ENCODE measurements at regions not wholly inside any gene's neighbourhood (a gene's known extent, or its start where the extent isn't known, plus 50 kb on each side); places are given as distances from the start of the nearest gene placed in this dataset.
"Not testable (repeated sequence)": the region's sequence is repeated elsewhere in the genome, so short reads cannot be mapped to it uniquely, and the experiment has no call there.

- no peak for TF ChIP-seq POLR2A (IDR thresholded peaks at IDR 0.05; ENCODE audit: low read depth, low read length)
- no peak for FAIRE-seq
- DNase-seq (ENCODE audit: insufficient read length, low spot score): no peak
Observed at GRCh38 chr7:148492157-148492860, 98.3 kb upstream of the C7orf33 start.

DNA sequence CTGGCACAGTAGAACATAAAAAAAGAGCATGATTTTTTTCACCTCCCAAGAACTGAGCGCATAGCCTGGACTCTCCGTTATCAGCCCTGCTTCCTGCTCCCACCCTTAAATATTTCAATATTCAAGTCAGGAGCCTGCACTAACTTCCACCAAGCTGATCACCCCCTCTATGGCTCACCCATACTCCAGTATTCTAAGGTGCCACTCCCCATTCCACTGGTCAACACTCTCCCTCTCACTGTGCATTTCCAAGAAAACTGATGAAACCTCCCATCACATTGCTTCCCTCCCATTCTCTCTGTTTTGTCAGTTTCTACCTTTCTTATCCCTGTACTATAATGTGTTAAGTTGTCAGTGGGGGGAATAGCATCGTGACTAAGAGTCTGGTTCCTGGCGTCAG, 95.0 kb upstream of the C7orf33 start:
- no peak for TF ChIP-seq POLR2A (IDR thresholded peaks at IDR 0.05; ENCODE audit: low read depth, low read length)
- FAIRE-seq (no peak), DNase-seq (ENCODE audit: insufficient read length, low spot score) (no peak)

DNA sequence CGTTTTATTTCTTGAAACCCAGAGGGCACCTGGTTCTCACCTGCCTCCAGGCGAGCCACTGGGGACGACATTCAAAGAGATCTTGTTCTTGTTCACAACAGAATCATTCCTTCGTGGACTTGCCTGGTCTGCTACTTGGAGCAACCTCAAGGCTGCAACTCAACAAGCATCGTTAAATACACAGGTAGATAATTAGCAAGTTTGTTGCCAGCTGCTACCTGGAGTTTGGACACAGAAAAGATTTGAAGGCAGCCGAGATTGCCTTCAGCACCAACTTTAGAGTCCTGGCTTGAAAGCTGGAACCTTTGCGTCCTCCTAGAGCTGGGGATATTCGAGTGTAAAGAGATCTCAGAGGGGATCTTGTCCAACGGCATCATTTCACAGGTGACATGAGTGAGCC, 89.6 kb upstream of the C7orf33 start:
- no peak for TF ChIP-seq POLR2A (IDR thresholded peaks at IDR 0.05; ENCODE audit: low read depth, low read length)
- no peak for FAIRE-seq

DNA sequence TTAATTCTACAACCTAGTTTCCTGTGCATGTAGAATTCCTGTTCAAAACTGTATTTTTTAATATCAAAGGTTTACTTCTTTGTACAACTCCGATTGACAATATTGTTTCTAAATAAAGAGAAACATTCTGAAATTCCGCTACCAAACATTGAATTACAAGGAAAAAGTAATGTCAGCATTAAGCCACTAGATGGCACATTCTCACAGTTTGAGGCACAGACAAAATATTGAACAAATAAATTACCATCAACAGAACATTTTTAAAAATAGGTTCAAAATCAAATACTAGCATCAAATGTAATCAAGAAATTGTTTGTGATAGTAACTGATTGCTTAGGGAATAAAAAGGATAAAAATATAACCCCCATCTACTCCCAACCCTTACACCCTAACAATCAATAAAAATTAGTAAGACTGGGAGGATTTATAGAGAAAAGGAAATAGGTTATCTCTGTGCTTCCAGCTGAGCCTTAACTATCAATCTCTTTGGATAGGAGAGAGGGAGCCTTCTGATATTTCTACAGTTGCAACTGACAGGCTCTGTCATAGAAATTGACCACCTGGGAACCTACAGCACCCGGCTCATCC, 86.6 kb upstream of the C7orf33 start:
- TF ChIP-seq POLR2A (IDR thresholded peaks at IDR 0.05; ENCODE audit: low read depth, low read length): no peak
- no peak for FAIRE-seq
- peak; percentile 19 for DNase-seq (ENCODE audit: insufficient read length, low spot score)

More for the DNA sequence above, 89.6 kb upstream of the C7orf33 start:
- no peak for DNase-seq (ENCODE audit: insufficient read length, low spot score)

DNA sequence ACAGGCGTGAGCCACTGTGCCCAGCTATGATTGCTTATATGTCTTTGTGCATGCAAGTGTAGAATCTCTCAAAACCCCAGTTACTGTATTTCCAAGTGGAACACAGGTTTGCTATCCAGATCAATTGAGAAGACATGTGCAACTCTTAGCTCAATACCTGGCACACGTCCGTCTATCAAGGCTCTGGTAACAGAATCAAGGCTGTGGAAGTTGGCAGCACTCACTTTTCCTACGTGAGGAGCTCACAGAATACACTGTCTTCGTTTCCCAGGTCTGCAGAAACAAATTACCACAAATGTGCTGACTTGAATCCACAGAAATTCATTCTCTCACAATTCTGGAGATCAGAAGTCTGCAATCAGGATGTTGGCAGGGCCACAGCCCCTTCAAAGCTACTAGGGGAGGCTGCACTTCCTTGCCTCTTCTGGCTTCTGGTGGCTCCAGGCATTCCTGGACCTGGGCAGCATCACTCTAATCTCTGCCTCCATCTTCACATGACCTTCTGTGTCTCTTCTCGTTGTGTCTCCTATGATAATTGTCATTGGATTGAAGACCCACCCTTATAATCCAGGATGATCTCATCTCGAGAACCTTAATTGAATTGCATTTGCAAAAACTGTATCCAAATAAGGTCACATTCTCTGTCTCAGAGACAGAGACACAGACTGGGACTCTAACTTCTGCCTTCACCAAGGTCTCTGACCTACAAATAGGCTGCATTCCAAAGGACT, 84.8 kb upstream of the C7orf33 start:
- FAIRE-seq (no peak), DNase-seq (ENCODE audit: insufficient read length, low spot score) (no peak)
- no peak for TF ChIP-seq POLR2A (IDR thresholded peaks at IDR 0.05; ENCODE audit: low read depth, low read length)

DNA sequence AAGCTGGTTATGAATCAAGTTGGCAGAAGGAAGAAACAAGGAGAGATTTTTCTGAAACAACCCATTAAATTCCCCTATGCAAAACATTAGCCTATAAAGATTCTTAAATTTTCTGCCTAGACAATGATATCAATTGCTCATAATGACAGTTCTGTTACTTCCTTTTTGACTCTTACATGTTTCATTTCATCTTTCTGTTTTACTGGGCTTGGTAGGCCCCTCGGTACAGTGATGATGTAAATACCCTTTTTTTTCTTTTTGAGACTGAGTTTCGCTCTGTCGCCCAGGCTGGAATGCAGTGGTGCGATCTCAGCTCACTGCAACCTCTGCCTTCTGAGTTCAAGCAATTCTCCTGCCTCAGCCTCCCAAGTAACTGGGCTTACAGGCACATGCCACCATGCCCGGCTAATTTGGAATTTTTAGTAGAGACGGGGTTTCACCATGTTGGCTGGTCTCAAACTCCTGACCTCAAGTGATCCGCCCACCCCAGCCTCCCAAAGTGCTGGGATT, 83.4 kb upstream of the C7orf33 start:
- not testable (repeated sequence) for DNase-seq (ENCODE audit: insufficient read length, low spot score); FAIRE-seq

- DNase-seq (ENCODE audit: insufficient read length, low spot score): no peak
- no peak for TF ChIP-seq POLR2A (IDR thresholded peaks at IDR 0.05; ENCODE audit: low read depth, low read length)
- FAIRE-seq: no peak
Observed at GRCh38 chr7:148507787-148508186, 82.8 kb upstream of the C7orf33 start.

DNA sequence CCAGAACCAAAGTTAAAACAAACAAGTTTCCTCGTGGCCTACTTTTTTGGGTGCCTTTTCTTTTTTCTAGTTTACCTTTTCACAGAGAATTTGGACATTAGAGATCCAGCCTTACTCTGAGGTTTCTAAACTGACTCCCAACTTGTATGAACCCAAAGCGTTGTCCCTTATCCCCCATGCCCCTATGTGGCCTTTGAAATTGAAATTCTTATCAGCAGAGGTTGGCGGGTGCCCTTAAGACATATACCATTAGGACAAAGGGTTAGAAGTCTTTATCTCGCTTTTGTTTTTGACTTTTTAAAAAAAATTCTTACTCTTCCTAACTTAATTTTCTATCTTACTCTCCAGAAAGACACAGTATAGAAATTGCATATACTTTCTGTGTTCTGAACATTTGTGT, 76.3 kb upstream of the C7orf33 start:
- DNase-seq (ENCODE audit: insufficient read length, low spot score) (no peak), FAIRE-seq (no peak)
- no peak for TF ChIP-seq POLR2A (IDR thresholded peaks at IDR 0.05; ENCODE audit: low read depth, low read length)

- TF ChIP-seq POLR2A (IDR thresholded peaks at IDR 0.05; ENCODE audit: low read depth, low read length): no peak
- no peak for DNase-seq (ENCODE audit: insufficient read length, low spot score)
- FAIRE-seq: no peak
Observed at GRCh38 chr7:148515237-148515636, 75.3 kb upstream of the C7orf33 start.

DNA sequence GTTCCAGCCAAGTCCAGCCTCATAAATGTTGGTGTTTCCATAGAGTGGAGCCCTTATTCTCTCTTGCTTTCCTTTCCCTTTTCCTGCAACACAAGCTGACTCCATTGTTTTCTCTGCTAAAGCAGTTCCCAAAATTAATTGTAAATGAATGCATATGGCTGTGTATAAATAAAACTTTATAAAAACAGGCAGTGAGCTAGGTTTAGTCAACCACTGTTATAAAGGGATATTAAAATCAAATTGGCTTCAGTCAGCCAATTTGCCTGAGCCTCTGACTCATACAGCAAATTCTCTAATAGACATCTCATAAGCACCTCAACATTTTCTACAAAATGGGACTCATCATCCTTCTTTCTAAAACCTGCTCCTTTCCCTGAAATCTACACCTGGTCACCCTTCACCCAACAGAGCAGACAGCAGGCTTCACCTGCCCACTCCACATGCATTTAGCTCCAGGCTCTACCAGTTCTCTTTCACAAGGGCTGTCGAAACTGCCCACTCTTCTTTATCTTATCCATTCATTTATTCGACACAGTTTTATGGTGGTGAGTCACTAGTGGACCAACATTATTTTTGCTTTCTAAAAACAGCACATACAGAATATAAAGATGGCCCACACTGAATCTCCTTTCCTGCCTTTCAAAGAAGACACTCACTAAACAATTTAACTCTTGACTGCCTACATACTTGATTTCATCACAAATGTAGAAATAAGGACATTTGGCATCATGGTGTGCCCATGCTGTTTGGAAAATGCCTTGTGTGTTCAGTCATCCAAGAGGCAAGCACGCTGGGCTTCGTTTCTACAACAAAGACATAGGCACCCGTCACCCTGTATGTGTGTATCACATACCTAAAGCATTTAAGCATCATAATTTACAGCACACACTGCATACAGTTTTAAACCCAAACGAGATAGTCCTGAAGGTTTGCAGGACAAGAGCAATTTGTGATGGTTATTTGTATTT, 74.6 kb upstream of the C7orf33 start:
- no peak for FAIRE-seq
- DNase-seq (ENCODE audit: insufficient read length, low spot score): no peak
- TF ChIP-seq POLR2A (IDR thresholded peaks at IDR 0.05; ENCODE audit: low read depth, low read length): no peak

DNA sequence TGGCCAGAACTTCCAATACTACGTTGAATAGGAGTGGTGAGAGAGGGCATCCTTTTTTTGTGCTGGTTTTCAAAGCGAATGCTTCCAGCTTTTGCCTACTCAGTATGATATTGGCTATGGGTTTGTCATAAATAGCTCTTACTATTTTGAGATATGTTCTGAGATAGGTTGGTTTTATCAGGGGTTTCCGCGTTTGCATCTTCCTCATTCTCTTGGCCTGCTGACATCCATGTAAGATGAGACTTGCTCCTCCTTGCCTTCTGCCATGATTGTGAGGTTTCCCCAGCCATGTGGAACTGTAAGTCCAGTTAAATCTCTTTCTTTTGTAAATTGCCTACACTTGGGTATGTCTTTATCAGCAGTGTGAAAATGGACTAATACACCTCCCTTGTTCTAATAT, 71.2 kb upstream of the C7orf33 start:
- FAIRE-seq; DNase-seq (ENCODE audit: insufficient read length, low spot score): not testable (repeated sequence)

DNA sequence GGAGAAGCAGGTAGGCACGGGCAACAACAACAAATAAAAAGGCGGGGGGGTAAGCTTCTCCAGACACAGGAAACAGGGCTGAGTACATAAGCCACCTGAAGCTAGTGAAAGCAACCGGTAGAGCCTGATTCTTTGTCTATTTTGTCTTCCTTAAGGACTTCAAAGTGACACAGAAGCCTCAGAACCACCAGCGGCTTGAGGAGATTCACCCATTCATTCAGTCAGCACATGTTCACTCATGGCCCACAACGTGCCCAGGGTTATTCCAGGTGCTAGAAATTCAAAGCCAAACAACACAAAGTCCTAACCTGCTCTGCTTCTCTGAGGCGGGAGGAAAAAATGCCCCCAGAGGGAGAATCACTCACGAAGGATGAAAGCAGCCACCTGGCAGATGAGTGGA, 69.3 kb upstream of the C7orf33 start:
- FAIRE-seq (no peak), DNase-seq (ENCODE audit: insufficient read length, low spot score) (no peak)

GRCh38 chr7:148523550-148523949, 67.0 kb upstream of the C7orf33 start:
- FAIRE-seq (no peak), DNase-seq (ENCODE audit: insufficient read length, low spot score) (no peak)
- no peak for TF ChIP-seq POLR2A (IDR thresholded peaks at IDR 0.05; ENCODE audit: low read depth, low read length)

More for the DNA sequence above, 69.3 kb upstream of the C7orf33 start:
- TF ChIP-seq POLR2A (IDR thresholded peaks at IDR 0.05; ENCODE audit: low read depth, low read length): no peak
